ENCODE measurements at regions not wholly inside any gene's neighbourhood (a gene's known extent, or its start where the extent isn't known, plus 50 kb on each side); places are given as distances from the start of the nearest gene placed in this dataset.
"Not testable (repeated sequence)": the region's sequence is repeated elsewhere in the genome, so short reads cannot be mapped to it uniquely, and the experiment has no call there.

DNA sequence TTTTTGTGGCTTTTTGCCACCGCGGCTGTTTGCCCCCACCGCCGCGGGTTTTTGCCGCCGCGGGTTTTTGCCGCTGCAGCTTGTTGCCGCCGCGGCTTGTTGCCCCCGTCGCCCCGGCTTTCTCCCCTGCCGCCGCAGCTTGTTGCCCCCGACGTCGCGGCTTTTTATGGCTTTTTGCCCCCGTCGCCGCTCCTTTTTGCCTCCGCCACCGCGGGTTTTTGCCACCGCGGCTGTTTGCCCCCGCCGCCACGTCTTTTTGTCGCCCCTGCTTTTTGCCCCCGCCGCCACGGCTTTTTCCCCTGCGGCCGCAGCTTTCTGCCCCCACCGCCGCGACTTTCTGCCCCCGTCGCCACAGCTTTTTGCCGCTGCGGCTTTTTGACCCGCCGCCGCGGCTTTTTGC lies 149.5 kb downstream of the KCNJ18 start:
- intact Hi-C loops (cut with DNase I): no loop called here
- WGBS, 2 donors: 27 to 42% methylated on average over 43 to 49 of the region's 49 CpGs
- no peak overlapping the region for H3K27ac ChIP-seq
- H3K9me3 ChIP-seq: peaks cover 0 to 5% (median 0%) of the 10 kb centered on the region in 3 donors
- H3K4me1 ChIP-seq: no peaks in the 10 kb centered on the region
- H3K36me3 ChIP-seq (replicated peaks in 1 of 2; ENCODE audit: insufficient read depth in 1 of 2, low read depth in 2 of 2): no peaks in the 10 kb centered on the region
- ATAC-seq: no peak
- DNase-seq: no peak
- H3K27me3 ChIP-seq: peaks cover 0 to 20% of the 10 kb centered on the region in 2 donors
- no peak overlapping the region for H3K4me3 ChIP-seq
- TF ChIP-seq CTCF (IDR thresholded peaks at IDR 0.05): no peak
- TF ChIP-seq POLR2A (IDR thresholded peaks at IDR 0.05): no peak

- Histone ChIP-seq H3K4me3 (no peak overlapping the region), H3K36me3 (replicated peaks in 1 of 2; ENCODE audit: insufficient read depth in 1 of 2, low read depth in 2 of 2) (no peaks in the 10 kb centered on the region), H3K9me3 (peaks cover 0 to 5% (median 0%) of the 10 kb centered on the region in 3 donors), H3K4me1 (no peaks in the 10 kb centered on the region), H3K27me3 (peaks cover 0 to 20% of the 10 kb centered on the region in 2 donors), H3K27ac (no peak overlapping the region)
- ATAC-seq (no peak), DNase-seq (no peak)
- intact Hi-C loops (cut with DNase I): no loop called here
- 19 to 37% methylated on average over 120 to 136 of the region's 136 CpGs for WGBS, 2 donors
- TF ChIP-seq CTCF (IDR thresholded peaks at IDR 0.05) (no peak), POLR2A (IDR thresholded peaks at IDR 0.05) (no peak)
Measured at GRCh38 chr17:21842332-21843317, 150.3 kb downstream of the KCNJ18 start.

DNA sequence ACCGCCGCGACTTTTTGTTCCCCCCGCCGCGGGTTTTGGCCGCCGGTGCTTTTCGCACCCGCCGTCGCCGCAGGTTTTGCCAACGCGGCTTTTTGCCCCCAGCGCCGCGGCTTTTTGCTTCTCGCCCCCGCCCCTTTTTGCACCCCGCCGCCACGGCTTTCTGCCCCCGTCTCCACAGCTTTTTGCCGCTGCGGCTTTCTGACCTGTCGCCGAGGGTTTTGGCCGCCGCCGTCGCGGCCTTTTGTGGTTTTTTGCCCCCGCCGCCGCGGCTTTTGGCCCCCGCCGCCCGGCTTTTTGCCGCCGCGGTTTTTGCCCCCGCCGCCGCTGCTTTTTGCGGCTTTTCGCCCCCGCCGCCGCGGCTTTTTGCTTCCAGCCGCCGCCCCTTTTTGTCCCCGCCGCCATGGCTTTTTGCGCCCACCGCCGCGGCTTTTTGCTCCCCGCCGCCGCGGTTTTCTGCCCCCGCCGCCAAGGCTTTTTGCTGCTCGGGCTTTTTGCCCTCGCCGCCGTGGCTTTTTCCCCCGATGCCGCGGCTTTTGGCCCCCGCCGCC lies 151.1 kb downstream of the KCNJ18 start:
- Histone ChIP-seq H3K9me3 (peaks cover 0 to 5% (median 0%) of the 10 kb centered on the region in 3 donors), H3K4me3 (no peak overlapping the region), H3K36me3 (replicated peaks in 1 of 2; ENCODE audit: insufficient read depth in 1 of 2, low read depth in 2 of 2) (no peaks in the 10 kb centered on the region), H3K27ac (no peak overlapping the region), H3K27me3 (peaks cover 0 to 20% of the 10 kb centered on the region in 2 donors), H3K4me1 (no peaks in the 10 kb centered on the region)
- intact Hi-C loops (cut with DNase I): no loop called here
- no peak for ATAC-seq
- WGBS, 2 donors: 29 to 46% methylated on average over 71 to 75 of the region's 75 CpGs
- TF ChIP-seq CTCF (IDR thresholded peaks at IDR 0.05) (no peak), POLR2A (IDR thresholded peaks at IDR 0.05) (no peak)
- DNase-seq: no peak

GRCh38 chr17:21843951-21844590 lies 151.7 kb downstream of the KCNJ18 start:
- Histone ChIP-seq H3K36me3 (replicated peaks in 1 of 2; ENCODE audit: insufficient read depth in 1 of 2, low read depth in 2 of 2) (no peaks in the 10 kb centered on the region), H3K4me1 (no peaks in the 10 kb centered on the region), H3K27me3 (peaks cover 0 to 20% of the 10 kb centered on the region in 2 donors), H3K4me3 (no peak overlapping the region), H3K9me3 (peaks cover 0 to 9% (median 0%) of the 10 kb centered on the region in 3 donors), H3K27ac (no peak overlapping the region)
- ATAC-seq (no peak), DNase-seq (no peak)
- TF ChIP-seq CTCF (IDR thresholded peaks at IDR 0.05): no peak
- no peak for TF ChIP-seq POLR2A (IDR thresholded peaks at IDR 0.05)
- intact Hi-C loops (cut with DNase I): no loop called here
- 32 to 46% methylated on average over 68 to 71 of the region's 72 CpGs for WGBS, 2 donors

GRCh38 chr17:21848510-21848909 lies 156.2 kb downstream of the KCNJ18 start:
- WGBS, 2 donors: 56 to 63% methylated on average over 4 of the region's 4 CpGs
- H3K9me3 ChIP-seq; intact Hi-C loops (cut with DNase I); DNase-seq; H3K4me1 ChIP-seq; H3K27me3 ChIP-seq; H3K27ac ChIP-seq; H3K4me3 ChIP-seq; ATAC-seq; H3K36me3 ChIP-seq (replicated peaks in 1 of 2; ENCODE audit: insufficient read depth in 1 of 2, low read depth in 2 of 2): not testable (repeated sequence)

GRCh38 chr17:21849030-21849429 lies 156.7 kb downstream of the KCNJ18 start:
- intact Hi-C loops (cut with DNase I); H3K4me3 ChIP-seq; H3K27me3 ChIP-seq; H3K4me1 ChIP-seq; H3K36me3 ChIP-seq (replicated peaks in 1 of 2; ENCODE audit: insufficient read depth in 1 of 2, low read depth in 2 of 2); H3K27ac ChIP-seq; H3K9me3 ChIP-seq; DNase-seq; ATAC-seq: not testable (repeated sequence)
- WGBS, 2 donors: 0 to 34% methylated on average over 1 to 2 of the region's 2 CpGs

- H3K9me3 ChIP-seq; H3K27ac ChIP-seq; H3K27me3 ChIP-seq; ATAC-seq; H3K4me1 ChIP-seq; DNase-seq; intact Hi-C loops (cut with DNase I); H3K36me3 ChIP-seq (replicated peaks in 1 of 2; ENCODE audit: insufficient read depth in 1 of 2, low read depth in 2 of 2); H3K4me3 ChIP-seq: not testable (repeated sequence)
- WGBS, 2 donors: 63 to 71% methylated on average over 5 of the region's 5 CpGs
Measured at GRCh38 chr17:21850614-21851013, 158.3 kb downstream of the KCNJ18 start.
